GM19023 (cell line): ENCODE measurements at regions not wholly inside any gene's neighbourhood (a gene's known extent, or its start where the extent isn't known, plus 50 kb on each side); places are given as distances from the start of the nearest gene placed in this dataset.

Experiments
- ATAC-seq: cut with Tn5 transposase; IDR thresholded peaks from one replicate; pipeline ENCODE4 v1.9.1; 2021; ENCODE audit warnings: mild to moderate bottlenecking, moderate library complexity; ENCODE audit not compliant: unreplicated experiment

DNA sequence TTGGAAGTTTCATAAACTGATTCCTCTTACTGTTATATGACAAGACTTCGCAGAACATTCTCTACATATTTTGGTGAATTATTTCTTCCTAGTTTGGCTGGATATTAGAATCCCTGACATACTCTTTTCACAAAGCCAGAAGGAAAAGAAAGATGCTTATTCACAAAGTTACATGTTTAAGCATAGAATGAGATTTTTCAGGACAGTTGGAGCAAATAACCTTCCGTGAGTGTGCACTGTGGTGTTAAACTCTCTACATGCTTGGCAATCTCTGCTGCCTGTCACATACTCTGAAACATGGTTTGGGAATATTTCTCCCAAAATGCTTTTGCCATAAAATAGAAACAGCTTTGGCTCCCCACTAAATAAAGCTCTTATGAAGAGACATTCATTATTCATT lies 230.0 kb upstream of the MTNR1B start:
- ATAC-seq, result no peak

DNA sequence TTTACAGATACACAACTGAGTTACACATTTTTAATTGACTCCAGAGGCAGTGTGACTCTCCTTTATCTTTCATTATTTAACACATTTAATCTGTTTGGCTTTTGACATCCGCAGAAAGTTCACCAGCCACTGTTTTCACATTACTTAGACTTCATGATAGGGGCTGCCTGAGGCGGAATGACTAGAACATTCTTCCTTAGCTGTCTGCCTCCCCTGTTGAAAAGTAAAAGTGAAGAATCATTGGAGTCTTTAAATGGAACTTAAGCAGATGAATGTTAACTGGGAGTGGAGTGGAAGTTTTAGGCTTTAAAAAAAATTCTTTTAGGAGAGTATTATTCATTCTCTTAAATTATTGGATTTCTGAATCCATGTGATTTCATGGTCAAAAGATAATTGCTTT lies 229.2 kb upstream of the MTNR1B start:
- no peak for ATAC-seq

GRCh38 chr11:92744929-92745585 lies 224.4 kb upstream of the MTNR1B start:
- no peak for ATAC-seq

- ATAC-seq, result no peak
Measured at GRCh38 chr11:92750794-92751193, 218.7 kb upstream of the MTNR1B start.

GRCh38 chr11:92751594-92751993 lies 217.9 kb upstream of the MTNR1B start:
- no peak for ATAC-seq

DNA sequence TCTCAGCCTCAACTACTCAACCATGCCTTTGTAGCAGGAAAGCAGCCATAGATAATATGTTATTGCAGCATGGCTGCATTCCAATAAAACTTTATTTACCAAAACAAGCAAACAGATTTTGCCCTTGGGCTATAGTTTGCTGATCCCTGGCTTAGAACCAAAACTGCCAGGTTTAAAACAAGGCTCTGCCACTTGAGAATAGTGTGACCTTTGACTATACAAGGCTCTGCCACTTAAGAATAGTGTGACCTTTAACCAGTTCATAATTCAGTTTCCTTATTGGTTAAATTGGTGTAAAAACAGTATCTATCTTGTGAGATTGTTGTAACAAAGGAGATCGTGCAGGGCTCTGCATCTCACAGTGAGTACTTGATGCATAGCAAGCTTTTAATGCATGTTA lies 217.3 kb upstream of the MTNR1B start:
- ATAC-seq, result no peak

GRCh38 chr11:92753161-92753560 lies 216.3 kb upstream of the MTNR1B start:
- no peak for ATAC-seq

DNA sequence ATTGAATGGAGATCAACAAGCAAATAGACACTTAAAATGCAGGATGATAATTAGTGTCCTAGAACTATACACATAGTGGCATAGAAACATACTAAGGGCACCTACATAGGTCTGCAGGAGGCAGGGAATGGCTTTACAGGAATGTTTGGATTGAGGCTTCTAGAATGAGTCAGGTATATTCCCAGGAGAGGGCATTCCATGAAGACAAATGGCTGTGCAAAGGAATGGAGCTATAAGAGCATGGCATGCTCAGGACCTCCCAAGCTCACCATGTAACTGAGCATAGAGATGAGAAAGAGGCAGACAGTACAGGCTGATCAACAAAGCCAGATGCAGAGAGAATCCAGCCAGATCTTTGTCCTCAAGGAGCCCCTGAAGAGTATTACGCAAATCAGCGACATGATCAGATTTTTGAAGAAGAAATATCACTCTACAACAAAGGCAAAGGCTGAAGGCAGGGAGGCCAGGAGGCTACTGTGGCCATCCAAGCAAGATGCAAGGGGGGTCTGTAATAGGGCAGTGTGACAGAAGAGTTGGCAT lies 211.1 kb upstream of the MTNR1B start:
- no peak for ATAC-seq

DNA sequence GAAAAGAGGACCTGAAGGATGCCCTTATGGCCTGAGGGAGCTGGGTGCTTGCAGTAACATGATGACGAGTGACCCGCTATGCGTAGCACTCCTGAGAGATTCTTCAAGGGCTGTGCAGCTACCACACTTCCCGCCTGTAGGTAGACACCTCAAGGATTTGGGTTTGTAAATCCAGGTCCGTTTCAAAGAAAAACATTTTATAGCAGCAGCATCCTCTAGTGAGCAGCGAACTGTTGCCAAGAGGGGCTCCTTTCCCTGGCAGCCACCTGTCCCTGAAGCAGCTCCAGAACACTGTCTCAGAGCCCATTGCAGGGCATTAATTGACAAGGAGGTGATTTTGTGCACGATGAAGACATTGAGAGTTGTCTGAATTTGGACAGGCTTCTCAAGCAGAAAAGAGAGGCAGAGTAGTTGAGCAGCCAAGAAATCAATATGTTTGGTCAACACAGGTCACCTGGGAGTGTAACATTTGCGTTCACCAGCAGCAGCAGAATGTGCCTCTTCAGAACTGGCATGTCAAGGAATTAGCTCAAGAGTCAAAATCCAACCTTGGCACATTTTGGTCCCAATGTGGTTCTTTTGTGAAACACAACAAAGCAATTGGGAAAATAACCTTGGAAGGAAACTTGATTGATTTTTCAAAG lies 209.8 kb upstream of the MTNR1B start:
- no peak for ATAC-seq

- ATAC-seq, result no peak
Measured at GRCh38 chr11:92762121-92762540, 207.3 kb upstream of the MTNR1B start.

DNA sequence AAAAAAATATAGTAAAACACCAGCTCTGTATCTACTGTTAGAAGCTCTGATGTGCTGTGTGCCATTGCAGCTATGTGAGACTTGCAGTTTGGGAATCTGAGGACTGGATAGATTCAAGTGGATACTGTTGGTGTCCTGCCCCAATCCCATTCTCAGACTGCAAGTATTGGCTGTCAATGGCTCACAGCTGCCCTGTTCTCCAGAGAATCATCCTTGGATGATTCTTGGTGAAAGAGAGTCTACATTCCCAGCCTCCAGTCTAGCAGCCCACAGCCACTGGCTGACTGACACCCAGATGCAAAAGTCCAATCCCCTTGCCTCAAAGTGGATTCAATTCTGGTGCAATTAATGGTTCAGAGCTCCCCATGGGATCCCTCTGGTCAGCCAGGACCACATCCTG lies 206.1 kb upstream of the MTNR1B start:
- no peak for ATAC-seq

DNA sequence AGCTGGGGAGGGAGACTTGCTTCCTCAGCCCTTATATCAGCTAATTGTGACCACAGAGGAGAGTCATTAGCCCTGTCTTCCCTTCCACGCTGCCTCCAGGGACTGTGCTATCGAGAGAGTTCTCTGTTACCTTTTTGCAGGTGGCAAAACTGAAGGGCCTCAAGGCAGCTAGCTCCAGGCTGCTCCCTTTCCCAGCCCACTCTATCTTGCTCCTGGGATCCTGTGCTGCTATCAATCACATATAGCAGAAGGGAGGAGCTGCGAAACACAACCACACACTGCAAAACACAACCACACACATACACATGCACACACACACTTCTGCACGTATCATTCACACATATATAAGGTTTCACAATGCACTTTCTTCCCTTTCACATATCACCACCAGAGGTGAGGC lies 205.3 kb upstream of the MTNR1B start:
- no peak for ATAC-seq

- no peak for ATAC-seq
Measured at GRCh38 chr11:92765082-92765840, 204.2 kb upstream of the MTNR1B start.

GRCh38 chr11:92765965-92766371 lies 203.5 kb upstream of the MTNR1B start:
- no peak for ATAC-seq

DNA sequence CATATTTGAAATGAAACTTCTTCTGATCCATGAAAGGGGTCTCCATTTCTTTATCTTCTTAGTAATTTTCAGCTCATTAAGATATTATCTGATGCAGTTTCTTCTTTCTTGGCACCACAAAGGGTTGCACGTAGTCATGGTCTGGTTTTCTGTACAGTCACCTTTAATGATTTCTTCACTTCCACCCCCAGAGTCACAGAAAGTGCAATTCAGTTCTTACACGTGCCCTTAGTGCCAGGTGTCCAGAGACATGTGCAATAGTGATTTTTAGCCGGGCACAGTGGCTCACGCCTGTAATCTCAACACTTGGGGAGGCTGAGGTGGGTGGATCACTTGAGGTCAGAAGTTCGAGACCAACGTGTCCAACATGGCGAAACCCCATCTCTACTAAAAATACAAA lies 202.8 kb upstream of the MTNR1B start:
- no peak for ATAC-seq

- ATAC-seq, result no peak
Measured at GRCh38 chr11:92767416-92767815, 202.0 kb upstream of the MTNR1B start.

DNA sequence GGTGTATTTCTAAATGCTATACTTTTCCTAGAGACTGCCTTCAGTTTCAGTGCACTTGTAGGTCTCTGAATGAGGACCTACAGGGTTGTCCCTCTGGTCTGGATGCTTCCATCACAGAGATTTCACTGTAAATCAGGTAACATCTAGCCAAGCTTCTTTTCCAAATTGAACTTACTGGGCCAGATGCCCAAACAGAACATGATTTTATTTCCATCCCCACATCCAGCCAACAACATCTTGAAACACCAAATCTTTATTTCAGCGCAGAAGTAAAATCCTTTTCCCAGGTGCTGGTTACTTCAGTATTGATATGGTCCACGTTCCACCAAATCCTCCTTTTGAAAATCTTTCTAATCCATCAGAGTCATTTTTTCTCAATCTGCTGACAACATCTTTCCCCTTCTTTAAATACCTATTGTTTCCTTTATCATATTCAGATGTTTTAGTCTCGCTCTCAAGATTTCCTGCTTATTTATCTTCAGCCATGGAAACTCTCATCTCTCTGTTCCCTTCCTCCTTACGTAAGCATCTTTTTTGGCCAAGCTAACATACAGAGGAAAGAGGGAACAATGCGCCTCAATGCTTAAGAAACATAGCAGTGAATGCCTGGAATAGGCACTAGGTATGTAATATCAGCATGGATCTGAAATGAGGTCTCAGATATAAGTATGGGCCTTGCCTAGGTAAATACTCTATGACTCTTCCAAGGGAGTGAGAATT lies 201.2 kb upstream of the MTNR1B start:
- no peak for ATAC-seq

DNA sequence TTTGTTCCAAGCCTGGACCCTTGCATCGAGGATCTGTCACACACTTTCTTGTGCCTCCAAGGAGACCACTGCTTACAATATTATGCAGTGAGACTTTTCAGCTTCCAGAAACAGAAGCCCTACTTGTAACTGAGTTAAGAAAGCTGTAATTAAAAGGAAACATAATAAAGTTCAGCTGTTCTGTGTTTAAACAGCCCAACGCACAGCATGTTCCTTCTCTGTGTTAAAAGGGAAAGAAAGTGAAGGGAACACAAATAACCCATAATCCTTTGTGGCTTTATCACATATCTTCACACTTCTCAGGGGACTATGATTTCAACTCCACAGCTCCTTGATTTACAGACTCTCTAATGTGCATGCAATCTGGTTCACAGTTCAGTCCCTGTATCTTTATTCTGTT lies 200.3 kb upstream of the MTNR1B start:
- ATAC-seq, result no peak

GRCh38 chr11:92770419-92770818 lies 199.0 kb upstream of the MTNR1B start:
- no peak for ATAC-seq

GRCh38 chr11:92770981-92771380 lies 198.5 kb upstream of the MTNR1B start:
- no peak for ATAC-seq

GRCh38 chr11:92771701-92772100 lies 197.8 kb upstream of the MTNR1B start:
- no peak for ATAC-seq
